NCI-H446 treated with DMSO at 0.1 percent for 48 hours (cell line): ENCODE measurements at regions not wholly inside any gene's neighbourhood (a gene's known extent, or its start where the extent isn't known, plus 50 kb on each side); places are given as distances from the start of the nearest gene placed in this dataset.
A peak's percentile ranks its signal among the peaks of the same experiment; 100 is the strongest.
"Not testable (repeated sequence)": the region's sequence is repeated elsewhere in the genome, so short reads cannot be mapped to it uniquely, and the experiment has no call there.

Source experiments
- DNase-seq: peaks from one replicate; lab custom pipeline; 2025; lab: John Stamatoyannopoulos, UW

DNA sequence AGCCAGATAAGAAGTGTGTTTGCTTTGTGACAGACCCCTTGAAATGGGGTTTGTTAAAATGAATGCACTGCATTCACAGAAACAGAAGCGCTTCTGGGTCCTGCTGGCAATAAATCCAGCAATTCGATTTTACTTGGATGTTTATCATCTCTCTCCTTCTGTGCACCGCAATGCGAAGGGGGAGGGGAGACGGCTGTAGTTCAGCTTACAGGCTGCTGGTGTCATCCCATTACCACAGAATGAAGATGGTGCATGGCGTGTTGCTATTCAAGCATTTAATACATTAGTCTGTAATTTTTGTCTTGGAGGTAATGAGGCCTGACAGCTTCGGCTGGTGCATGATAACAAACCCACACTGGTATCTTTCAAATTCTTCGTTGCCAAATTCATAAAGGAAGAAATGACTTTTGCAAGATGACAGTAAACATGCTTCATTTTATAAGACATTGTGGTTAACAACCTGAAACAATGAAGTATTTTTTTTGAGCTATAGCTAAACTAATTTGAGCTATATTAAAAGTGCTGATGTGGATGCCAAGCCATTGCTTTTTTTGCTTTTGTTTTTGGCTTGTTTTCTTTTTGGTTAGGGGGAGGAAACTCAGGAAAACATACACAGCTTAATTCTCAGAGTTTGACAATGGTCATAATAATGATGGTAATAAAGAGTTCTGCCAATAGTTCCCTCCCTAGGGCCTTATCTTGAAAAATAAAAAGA lies 418.3 kb downstream of the OTOL1 start:
- peak; percentile 59 for DNase-seq

GRCh38 chr3:161915418-161915750 lies 418.8 kb downstream of the OTOL1 start:
- DNase-seq = no peak

DNA sequence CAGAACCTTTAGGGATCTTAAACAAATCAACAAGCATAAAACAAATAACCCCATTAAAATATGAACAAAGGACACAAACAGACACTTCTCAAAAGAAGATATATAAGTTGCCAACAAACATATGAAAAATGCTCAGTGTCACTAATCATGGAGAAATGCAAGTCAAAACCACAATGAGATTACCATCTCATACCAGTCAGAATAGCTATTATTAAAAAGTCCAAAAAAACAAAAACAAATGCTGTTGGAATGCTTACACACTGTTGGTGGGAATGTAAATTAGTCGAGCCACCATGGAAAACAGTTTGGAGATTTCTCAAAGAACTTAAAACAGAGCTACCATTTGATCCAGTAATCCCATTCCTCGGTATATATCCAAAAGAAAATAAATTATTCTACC lies 423.6 kb downstream of the OTOL1 start:
- DNase-seq = no peak

- no peak for DNase-seq
Measured at GRCh38 chr3:161925749-161926360, 429.2 kb downstream of the OTOL1 start.

- no peak for DNase-seq
Measured at GRCh38 chr3:161927131-161927530, 430.5 kb downstream of the OTOL1 start.

DNA sequence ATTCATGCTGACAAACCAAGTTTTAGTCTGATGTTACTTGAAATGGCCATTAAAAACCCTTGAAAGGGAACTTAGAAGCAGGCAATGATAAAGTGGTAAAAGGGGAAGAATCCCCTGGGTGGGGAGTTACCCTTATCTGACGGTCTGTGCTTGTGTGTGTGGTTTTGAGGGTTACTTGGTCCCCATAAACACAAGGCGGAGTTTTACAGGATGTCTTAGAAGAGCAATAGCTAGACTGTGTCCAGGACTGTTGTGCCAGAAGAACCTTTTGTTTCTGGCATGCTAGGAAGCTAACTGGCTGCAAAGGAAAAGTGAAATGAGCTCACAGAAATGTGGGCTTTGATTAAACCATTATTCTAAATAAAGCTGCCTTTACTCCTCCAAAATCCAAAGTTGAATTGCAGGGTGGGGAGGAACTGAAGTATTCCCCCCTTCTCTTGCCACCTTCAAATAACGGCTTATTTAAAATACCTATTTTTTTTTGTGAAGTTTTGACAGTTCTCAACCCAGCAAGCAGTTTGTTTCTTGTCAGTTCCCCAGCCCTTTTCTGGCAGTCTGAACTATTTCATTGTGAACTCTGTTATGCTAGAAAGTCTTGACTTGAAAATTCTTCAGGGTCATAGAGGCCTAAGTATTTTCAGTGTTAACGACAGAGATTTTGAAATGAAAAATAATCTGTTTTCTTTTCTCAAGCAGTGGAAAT lies 443.5 kb downstream of the OTOL1 start:
- DNase-seq = no peak

GRCh38 chr3:161940621-161940965 lies 444.0 kb downstream of the OTOL1 start:
- no peak for DNase-seq

GRCh38 chr3:161941891-161942290 lies 445.3 kb downstream of the OTOL1 start:
- DNase-seq = no peak

DNA sequence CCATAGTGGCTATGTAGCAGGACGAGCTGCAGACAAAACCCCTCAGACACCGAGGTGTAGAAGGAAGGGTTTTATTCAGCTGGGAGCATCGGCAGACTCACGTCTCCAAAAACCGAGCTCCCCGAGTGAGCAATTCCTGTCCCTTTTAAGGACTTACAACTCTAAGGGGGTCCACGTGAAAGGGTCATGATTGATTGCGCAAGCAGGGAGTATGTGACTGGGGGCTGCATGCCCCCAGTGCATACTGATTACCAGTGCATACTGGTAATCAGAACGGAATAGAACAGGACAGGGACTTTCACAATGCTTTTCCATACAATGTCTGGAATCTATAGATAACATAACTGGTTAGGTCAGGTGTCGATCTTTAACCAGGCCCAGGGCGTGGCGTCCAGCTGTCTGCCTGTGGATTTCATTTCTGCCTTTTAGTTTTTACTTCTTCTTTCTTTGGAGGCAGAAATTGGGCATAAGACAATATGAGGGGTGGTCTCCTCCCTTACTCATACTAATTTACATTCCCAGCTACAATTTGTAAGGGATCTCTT lies 447.3 kb downstream of the OTOL1 start:
- DNase-seq = not testable (repeated sequence)

DNA sequence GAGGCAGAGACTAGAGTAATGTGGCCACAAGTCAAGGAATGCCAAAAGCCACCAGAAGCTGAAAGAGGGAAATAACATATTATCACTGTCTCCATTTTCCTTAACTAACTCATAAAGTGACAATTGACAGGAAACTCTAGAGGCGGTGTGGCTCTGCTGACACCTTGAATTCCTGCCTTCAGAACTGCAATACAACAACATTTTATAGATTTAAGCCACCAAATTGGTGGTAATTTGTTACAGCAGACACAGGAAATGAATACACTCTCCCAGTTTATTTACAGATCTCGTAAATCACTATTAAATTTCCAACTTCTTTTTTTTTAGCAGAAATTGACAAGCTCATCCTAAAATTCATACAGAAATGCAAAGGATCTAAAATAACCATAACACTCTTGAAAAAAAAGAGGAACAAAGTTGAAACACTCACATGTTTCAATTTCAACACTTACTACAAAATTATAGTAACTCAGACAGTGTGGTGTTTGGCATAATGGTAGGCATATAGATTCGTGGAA lies 449.9 kb downstream of the OTOL1 start:
- no peak for DNase-seq

- DNase-seq = no peak
Measured at GRCh38 chr3:161950318-161950868, 453.8 kb downstream of the OTOL1 start.

DNA sequence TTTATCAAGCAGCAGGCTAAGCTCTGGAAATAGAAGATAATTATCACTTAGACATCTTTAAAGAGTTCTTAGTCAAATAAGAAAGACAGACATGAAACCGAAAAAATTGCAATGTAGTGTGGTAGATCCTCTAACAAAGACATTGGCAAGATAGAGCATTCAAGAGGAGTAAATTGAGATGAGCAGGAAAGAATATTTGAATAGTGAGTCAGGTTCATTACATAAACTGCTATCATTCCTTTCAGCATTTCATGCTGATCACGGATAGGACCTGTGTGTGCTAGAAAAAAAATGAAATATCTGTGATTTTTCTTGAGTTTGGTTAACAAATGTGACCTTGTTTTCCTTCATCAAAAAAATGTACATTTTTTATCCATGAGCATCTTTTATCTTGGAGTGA lies 460.9 kb downstream of the OTOL1 start:
- DNase-seq = no peak

- DNase-seq = no peak
Measured at GRCh38 chr3:161964857-161965256, 468.2 kb downstream of the OTOL1 start.

DNA sequence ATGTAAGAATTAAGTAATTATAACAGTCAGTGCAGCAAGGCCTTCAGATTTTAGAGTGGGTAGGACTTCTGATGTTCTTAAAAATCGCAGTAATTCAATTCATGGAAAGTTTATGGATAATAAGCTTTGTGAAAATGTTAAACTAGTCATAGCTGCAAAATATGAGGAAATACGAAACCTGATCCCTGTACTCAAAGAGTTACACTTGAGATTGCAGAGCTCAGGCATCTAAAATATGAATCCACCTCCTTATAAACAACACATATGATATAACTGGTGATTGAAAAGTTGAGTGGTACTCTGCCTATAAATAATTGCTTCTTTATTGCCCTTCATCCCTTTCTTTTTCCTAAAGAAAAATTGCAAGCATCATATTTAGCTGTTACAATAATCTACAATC lies 473.3 kb downstream of the OTOL1 start:
- DNase-seq = no peak

DNA sequence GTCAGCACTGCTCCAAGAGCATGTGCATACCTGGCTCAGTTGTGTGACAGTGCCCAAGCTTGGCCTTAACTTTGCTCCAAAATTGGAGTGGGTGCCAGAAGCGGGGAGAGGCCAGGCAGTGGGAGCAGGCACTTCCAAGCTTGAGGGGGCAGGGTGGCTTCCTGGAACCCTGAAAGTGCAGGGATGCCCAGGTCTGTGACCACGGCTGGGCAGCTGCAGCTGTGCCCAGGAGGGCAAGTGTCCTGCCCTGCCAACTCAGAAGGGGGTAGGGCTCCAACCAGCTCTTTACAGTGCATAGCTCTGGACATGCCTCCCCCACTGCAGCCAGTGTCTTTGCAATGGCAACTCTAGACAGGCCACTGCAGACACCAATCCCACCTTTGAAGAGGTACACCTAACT lies 478.6 kb downstream of the OTOL1 start:
- DNase-seq = no peak

- no peak for DNase-seq
Measured at GRCh38 chr3:161977063-161977462, 480.5 kb downstream of the OTOL1 start.

GRCh38 chr3:161977850-161978249 lies 481.2 kb downstream of the OTOL1 start:
- DNase-seq = no peak

- no peak for DNase-seq
Measured at GRCh38 chr3:161987933-161988332, 491.3 kb downstream of the OTOL1 start.

DNA sequence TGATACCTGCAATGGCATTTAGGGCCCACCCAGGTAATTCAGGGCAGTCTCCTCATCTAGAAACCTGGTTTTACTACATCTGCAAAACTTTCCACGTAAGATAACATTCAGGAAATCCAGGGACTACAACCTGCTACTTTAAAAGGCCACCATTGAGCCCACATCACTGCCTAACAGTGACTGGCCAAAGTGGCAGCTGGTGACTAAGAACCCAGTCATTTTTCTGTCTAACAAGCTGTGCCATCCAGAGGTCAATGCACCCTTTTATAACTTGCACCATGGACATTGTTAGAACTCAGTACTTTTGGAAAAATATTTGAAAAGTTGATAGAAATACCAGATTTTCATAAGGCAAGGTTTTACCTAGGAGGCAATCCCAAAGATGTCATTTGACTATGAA lies 492.4 kb downstream of the OTOL1 start:
- DNase-seq = no peak

DNA sequence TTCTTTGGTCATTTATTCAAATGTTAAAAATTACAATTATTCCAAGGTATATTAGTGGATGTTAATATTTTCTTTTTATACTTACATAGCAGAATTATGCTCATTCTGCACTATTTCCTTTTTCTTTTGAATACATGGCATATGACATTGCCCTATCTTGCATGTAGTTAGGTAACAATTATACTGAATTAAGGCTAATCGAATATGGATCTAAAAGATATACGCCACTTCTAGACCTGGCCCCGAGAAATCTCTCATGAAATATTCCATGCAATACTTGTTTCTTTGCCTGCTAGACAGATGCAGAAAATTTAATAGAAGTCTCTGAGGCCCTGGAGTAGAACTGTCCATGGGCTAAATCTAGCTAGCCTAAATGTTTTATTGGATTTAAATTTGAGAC lies 493.4 kb downstream of the OTOL1 start:
- no peak for DNase-seq

- DNase-seq = no peak
Measured at GRCh38 chr3:161991901-161992540, 495.4 kb downstream of the OTOL1 start.

GRCh38 chr3:161999846-162000245 lies 503.2 kb downstream of the OTOL1 start:
- DNase-seq = no peak
